ENCODE measurements at regions not wholly inside any gene's neighbourhood (a gene's known extent, or its start where the extent isn't known, plus 50 kb on each side); places are given as distances from the start of the nearest gene placed in this dataset.
"Not testable (repeated sequence)": the region's sequence is repeated elsewhere in the genome, so short reads cannot be mapped to it uniquely, and the experiment has no call there.

GRCh38 chr1:178603926-178604325 lies 91.0 kb downstream of the TEX35 start:
- TF ChIP-seq CTCF (IDR thresholded peaks at IDR 0.05; ENCODE audit: poor library complexity, severe bottlenecking), result no peak
- Histone ChIP-seq H3K36me3 (ENCODE audit: low read depth) (no peaks in the 10 kb centered on the region), H3K9me3 (ENCODE audit: severe bottlenecking) (no peaks in the 10 kb centered on the region), H3K4me3 (ENCODE audit: severe bottlenecking) (no peak overlapping the region), H3K27ac (ENCODE audit: poor library complexity, severe bottlenecking) (no peak overlapping the region), H3K4me1 (ENCODE audit: insufficient read depth, poor library complexity, severe bottlenecking) (peaks cover 13% of the 10 kb centered on the region), H3K27me3 (ENCODE audit: insufficient read depth, poor library complexity, severe bottlenecking) (no peaks in the 10 kb centered on the region)
- no peak for DNase-seq (ENCODE audit: low spot score)
- no peak for ATAC-seq (ENCODE audit: low read depth)

- H3K9me3 ChIP-seq (ENCODE audit: severe bottlenecking), result no peaks in the 10 kb centered on the region
- no peak for TF ChIP-seq CTCF (IDR thresholded peaks at IDR 0.05; ENCODE audit: poor library complexity, severe bottlenecking)
- DNase-seq (ENCODE audit: low spot score), result no peak
- H3K36me3 ChIP-seq (ENCODE audit: low read depth), result no peaks in the 10 kb centered on the region
- H3K27ac ChIP-seq (ENCODE audit: poor library complexity, severe bottlenecking), result no peak overlapping the region
- no peak for ATAC-seq (ENCODE audit: low read depth)
- H3K4me1 ChIP-seq (ENCODE audit: insufficient read depth, poor library complexity, severe bottlenecking), result peaks cover 38% of the 10 kb centered on the region
- no peaks in the 10 kb centered on the region for H3K27me3 ChIP-seq (ENCODE audit: insufficient read depth, poor library complexity, severe bottlenecking)
- H3K4me3 ChIP-seq (ENCODE audit: severe bottlenecking), result no peak overlapping the region
Measured at GRCh38 chr1:178606839-178607238, 93.9 kb downstream of the TEX35 start.

- Histone ChIP-seq H3K36me3 (ENCODE audit: low read depth) (no peaks in the 10 kb centered on the region), H3K4me1 (ENCODE audit: insufficient read depth, poor library complexity, severe bottlenecking) (peaks cover 48% of the 10 kb centered on the region), H3K9me3 (ENCODE audit: severe bottlenecking) (no peaks in the 10 kb centered on the region), H3K4me3 (ENCODE audit: severe bottlenecking) (no peak overlapping the region), H3K27ac (ENCODE audit: poor library complexity, severe bottlenecking) (peak overlapping the region; percentile 69), H3K27me3 (ENCODE audit: insufficient read depth, poor library complexity, severe bottlenecking) (no peaks in the 10 kb centered on the region)
- DNase-seq (ENCODE audit: low spot score), result no peak
- no peak for ATAC-seq (ENCODE audit: low read depth)
- TF ChIP-seq CTCF (IDR thresholded peaks at IDR 0.05; ENCODE audit: poor library complexity, severe bottlenecking), result no peak
Measured at GRCh38 chr1:178607718-178608408, 95.0 kb downstream of the TEX35 start.

GRCh38 chr1:178609015-178609414 lies 96.1 kb downstream of the TEX35 start:
- Histone ChIP-seq H3K4me3 (ENCODE audit: severe bottlenecking) (no peak overlapping the region), H3K9me3 (ENCODE audit: severe bottlenecking) (no peaks in the 10 kb centered on the region), H3K27me3 (ENCODE audit: insufficient read depth, poor library complexity, severe bottlenecking) (no peaks in the 10 kb centered on the region), H3K36me3 (ENCODE audit: low read depth) (no peaks in the 10 kb centered on the region), H3K4me1 (ENCODE audit: insufficient read depth, poor library complexity, severe bottlenecking) (peaks cover 48% of the 10 kb centered on the region), H3K27ac (ENCODE audit: poor library complexity, severe bottlenecking) (peak overlapping the region; percentile 69)
- no peak for TF ChIP-seq CTCF (IDR thresholded peaks at IDR 0.05; ENCODE audit: poor library complexity, severe bottlenecking)
- DNase-seq (ENCODE audit: low spot score) (no peak), ATAC-seq (ENCODE audit: low read depth) (peak; percentile 70)

GRCh38 chr1:178610690-178611410 lies 97.9 kb downstream of the TEX35 start:
- peaks cover 48% of the 10 kb centered on the region for H3K4me1 ChIP-seq (ENCODE audit: insufficient read depth, poor library complexity, severe bottlenecking)
- not testable (repeated sequence) for H3K9me3 ChIP-seq (ENCODE audit: severe bottlenecking); H3K4me3 ChIP-seq (ENCODE audit: severe bottlenecking); H3K36me3 ChIP-seq (ENCODE audit: low read depth); H3K27me3 ChIP-seq (ENCODE audit: insufficient read depth, poor library complexity, severe bottlenecking)
- DNase-seq (ENCODE audit: low spot score) (peak; percentile 73), ATAC-seq (ENCODE audit: low read depth) (peak; percentile 67)
- H3K27ac ChIP-seq (ENCODE audit: poor library complexity, severe bottlenecking), result peak overlapping the region; percentile 69
